HG03575 (cell line): ENCODE measurements at regions not wholly inside any gene's neighbourhood (a gene's known extent, or its start where the extent isn't known, plus 50 kb on each side); places are given as distances from the start of the nearest gene placed in this dataset.
"Not testable (repeated sequence)": the region's sequence is repeated elsewhere in the genome, so short reads cannot be mapped to it uniquely, and the experiment has no call there.

Experiments used
- ATAC-seq: cut with Tn5 transposase; IDR thresholded peaks from one replicate; pipeline ENCODE4 v1.9.1; 2021; ENCODE audit not compliant: unreplicated experiment, insufficient number of reproducible peaks, low FRiP score; ENCODE audit errors: extremely low read depth

GRCh38 chr7:67357653-67358052 is 361.0 kb downstream of the TYW1 start:
- ATAC-seq: not testable (repeated sequence)

- not testable (repeated sequence) for ATAC-seq
Observed at GRCh38 chr7:67358316-67358715, 361.7 kb downstream of the TYW1 start.

- ATAC-seq: not testable (repeated sequence)
Observed at GRCh38 chr7:67358738-67359137, 362.1 kb downstream of the TYW1 start.

- no peak for ATAC-seq
Observed at GRCh38 chr7:67359900-67360299, 363.3 kb downstream of the TYW1 start.

- no peak for ATAC-seq
Observed at GRCh38 chr7:67361150-67361549, 364.5 kb downstream of the TYW1 start.

GRCh38 chr7:67364441-67365017 is 367.9 kb downstream of the TYW1 start:
- ATAC-seq: no peak

- ATAC-seq: no peak
Observed at GRCh38 chr7:67371429-67372305, 375.0 kb downstream of the TYW1 start.

- not testable (repeated sequence) for ATAC-seq
Observed at GRCh38 chr7:67373389-67373788, 376.8 kb downstream of the TYW1 start.

- ATAC-seq: no peak
Observed at GRCh38 chr7:67375427-67375826, 378.8 kb downstream of the TYW1 start.

GRCh38 chr7:67377939-67378862 is 381.6 kb downstream of the TYW1 start:
- peak; percentile 81 for ATAC-seq

- no peak for ATAC-seq
Observed at GRCh38 chr7:67380326-67380725, 383.7 kb downstream of the TYW1 start.

GRCh38 chr7:67380858-67381257 is 384.2 kb downstream of the TYW1 start:
- no peak for ATAC-seq

GRCh38 chr7:67387851-67388250 is 391.2 kb downstream of the TYW1 start:
- ATAC-seq: no peak

GRCh38 chr7:67391168-67391567 is 394.5 kb downstream of the TYW1 start:
- ATAC-seq: no peak

GRCh38 chr7:67392596-67393438 is 396.2 kb downstream of the TYW1 start:
- ATAC-seq: no peak

GRCh38 chr7:67393903-67394302 is 397.3 kb downstream of the TYW1 start:
- no peak for ATAC-seq

GRCh38 chr7:67398916-67399315 is 402.3 kb downstream of the TYW1 start:
- ATAC-seq: no peak

GRCh38 chr7:67401492-67401891 is 404.9 kb downstream of the TYW1 start:
- ATAC-seq: no peak

- no peak for ATAC-seq
Observed at GRCh38 chr7:67402280-67402679, 405.6 kb downstream of the TYW1 start.
